PC-3 (cell line): ENCODE measurements at regions not wholly inside any gene's neighbourhood (a gene's known extent, or its start where the extent isn't known, plus 50 kb on each side); places are given as distances from the start of the nearest gene placed in this dataset.

ENCODE experiments used
- ATAC-seq: fragments of 200-7000 bp; cut with Tn5 transposase; 2 replicates; pipeline ENCODE4 v1.9.1; 2020; ENCODE audit warnings: mild to moderate bottlenecking, moderate library complexity
- BruUV-seq: library from RNA; stranded (reverse); fragments of 400-500 nt; replicated peaks from 2 replicates; lab custom pipeline; 2021; lab: Mats Ljungman, UMichigan
- CTCF ChIA-PET: fragments of 300-600 bp; sonication (Branson Sonifier 250); formaldehyde crosslinking; loops from one replicate; lab custom pipeline; 2022; ENCODE audit warnings: antibody characterized with exemption; lab: Charles Lee
- POLR2A ChIA-PET: fragments of 300-600 bp; sonication (Branson Sonifier 250); formaldehyde crosslinking; loops from one replicate; lab custom pipeline; 2022; ENCODE audit warnings: antibody characterized with exemption; ENCODE audit not compliant: unreplicated experiment; lab: Charles Lee
- DNase-seq: peaks from one replicate; pipeline ENCODE4 v3.0.0-alpha.2; 2015
- H2AFZ ChIP-seq: fragments of 300-600 bp; sonication (generic); 2 replicates; pipeline ENCODE4 v1.6.0; 2016; ENCODE audit warnings: antibody characterized with exemption, low read length
- H3F3A ChIP-seq: fragments of 300-600 bp; sonication (generic); one replicate; pipeline ENCODE4 v1.6.0; 2017; ENCODE audit warnings: antibody characterized with exemption, low read length, control low read depth, mild to moderate bottlenecking; ENCODE audit not compliant: unreplicated experiment
- H3K27ac ChIP-seq: fragments of 300-600 bp; sonication (generic); 2 replicates; pipeline ENCODE4 v1.5.1; 2016; ENCODE audit warnings: mild to moderate bottlenecking, low read length
- H3K27me3 ChIP-seq: fragments of 300-600 bp; sonication (generic); 2 replicates; pipeline ENCODE4 v1.6.1; 2016; ENCODE audit warnings: low read length, mixed read lengths
- H3K36me3 ChIP-seq: fragments of 300-600 bp; sonication (generic); 2 replicates; pipeline ENCODE4 v1.6.1; 2016; ENCODE audit warnings: low read depth, mixed run types, low read length, mixed read lengths
- H3K4me1 ChIP-seq: fragments of 300-600 bp; sonication (generic); 2 replicates; pipeline ENCODE4 v1.5.1; 2016; ENCODE audit warnings: low read length; ENCODE audit not compliant: insufficient read depth
- H3K4me2 ChIP-seq: fragments of 300-600 bp; sonication (generic); 2 replicates; pipeline ENCODE4 v1.6.0; 2016; ENCODE audit warnings: low read length
- H3K4me3 ChIP-seq: fragments of 300-600 bp; sonication (generic); 2 replicates; pipeline ENCODE4 v1.5.1; 2016; ENCODE audit warnings: mild to moderate bottlenecking, low read length, mixed read lengths
- H3K79me2 ChIP-seq: fragments of 300-600 bp; sonication (generic); 2 replicates; pipeline ENCODE4 v1.6.1; 2017; ENCODE audit warnings: low read length, mixed read lengths
- H3K9ac ChIP-seq: fragments of 300-600 bp; sonication (generic); 2 replicates; pipeline ENCODE4 v1.6.0; 2016; ENCODE audit warnings: mild to moderate bottlenecking, low read length
- H3K9me2 ChIP-seq: fragments of 300-600 bp; sonication (generic); replicated peaks from 2 replicates; pipeline ENCODE4 v1.6.1; 2016; ENCODE audit warnings: mixed run types, low read length, mixed read lengths
- H3K9me3 ChIP-seq: fragments of 300-600 bp; sonication (generic); 2 replicates; pipeline ENCODE4 v1.6.1; 2016; ENCODE audit warnings: low read length, mixed read lengths
- H4K20me1 ChIP-seq: fragments of 300-600 bp; sonication (generic); 2 replicates; pipeline ENCODE4 v1.6.1; 2016; ENCODE audit warnings: low read length, mixed read lengths
- CTCF ChIP-seq: fragments of 300-600 bp; sonication (generic); conservative IDR thresholded peaks from 2 replicates; pipeline ENCODE4 v1.5.1; 2017; ENCODE audit warnings: antibody characterized with exemption, low read depth, mild to moderate bottlenecking, low read length
- EZH2 ChIP-seq: fragments of 300-600 bp; sonication (generic); IDR thresholded peaks from one replicate; pipeline ENCODE4 v1.6.1; 2017; ENCODE audit warnings: antibody characterized with exemption, mild to moderate bottlenecking, low read length; ENCODE audit not compliant: unreplicated experiment
- EZH2phosphoT487 ChIP-seq: fragments of 300-600 bp; sonication (generic); IDR thresholded peaks from 2 replicates; pipeline ENCODE4 v1.6.1; 2018; ENCODE audit warnings: mild to moderate bottlenecking, antibody characterized with exemption, low read length, borderline replicate concordance
- intact Hi-C: fragments of 100-400 bp; cut with micrococcal nuclease; formaldehyde crosslinking; loops from 2 replicates; pipeline ENCODE4 v1.9.0; 2023

- no peak for DNase-seq
- no peaks in the 10 kb centered on the region for H3K79me2 ChIP-seq
- H3K4me2 ChIP-seq, result no peak overlapping the region
- TF ChIP-seq CTCF (no peak), EZH2 (no peak), EZH2phosphoT487 (no peak)
- H3K4me3 ChIP-seq, result no peak overlapping the region
- H3K27me3 ChIP-seq, result no peaks in the 10 kb centered on the region
- intact Hi-C loops, result no loop called here
- no peak for ATAC-seq
- POLR2A ChIA-PET, result interaction anchor here (0.6 kb wide), 1 partner anchor 21 kb away, joined by 5 read pairs; no protein-coding TSS in a partner anchor
- no peaks in the 10 kb centered on the region for H3K36me3 ChIP-seq
- H4K20me1 ChIP-seq, result no peaks in the 10 kb centered on the region
- H3K4me1 ChIP-seq, result peaks cover 21% of the 10 kb centered on the region
- no peak overlapping the region for H3K9ac ChIP-seq
- no peaks in the 10 kb centered on the region for H3K9me3 ChIP-seq
- H3F3A ChIP-seq, result no peaks in the 10 kb centered on the region
- no peak overlapping the region for H2AFZ ChIP-seq
- no peaks in the 10 kb centered on the region for H3K9me2 ChIP-seq
- CTCF ChIA-PET, result no interaction called here
- no peak overlapping the region for H3K27ac ChIP-seq
- no TSS peak for BruUV-seq
These were observed 458.9 kb downstream of the COG6 start for GRCh38 chr13:40114305-40114896.

GRCh38 chr13:40115426-40115825 is 460.0 kb downstream of the COG6 start:
- ATAC-seq (no peak), DNase-seq (no peak)
- Histone ChIP-seq H3K27me3 (no peaks in the 10 kb centered on the region), H3K36me3 (no peaks in the 10 kb centered on the region), H3K9me3 (no peaks in the 10 kb centered on the region), H4K20me1 (no peaks in the 10 kb centered on the region), H3K79me2 (no peaks in the 10 kb centered on the region), H3K9ac (peak overlapping the region; percentile 52; the same call in 1 of the 2 replicates), H3K4me2 (peak overlapping the region; percentile 17), H3F3A (no peaks in the 10 kb centered on the region), H3K27ac (peak overlapping the region; percentile 63), H3K9me2 (no peaks in the 10 kb centered on the region), H3K4me1 (peaks cover 13% of the 10 kb centered on the region), H3K4me3 (no peak overlapping the region), H2AFZ (no peak overlapping the region)
- ChIA-PET CTCF (no interaction called here), POLR2A (no interaction called here)
- TF ChIP-seq EZH2phosphoT487 (no peak), EZH2 (no peak), CTCF (no peak)
- intact Hi-C loops, result no loop called here
- no TSS peak for BruUV-seq

GRCh38 chr13:40116008-40116407 is 460.5 kb downstream of the COG6 start:
- Histone ChIP-seq H3K36me3 (no peaks in the 10 kb centered on the region), H3F3A (no peaks in the 10 kb centered on the region), H3K79me2 (no peaks in the 10 kb centered on the region), H3K27ac (peak overlapping the region; percentile 68), H3K27me3 (no peaks in the 10 kb centered on the region), H3K9me3 (no peaks in the 10 kb centered on the region), H2AFZ (no peak overlapping the region), H4K20me1 (no peaks in the 10 kb centered on the region), H3K4me1 (peaks cover 13% of the 10 kb centered on the region), H3K9ac (peak overlapping the region; percentile 52; the same call in 1 of the 2 replicates), H3K4me3 (no peak overlapping the region), H3K4me2 (peak overlapping the region; percentile 21), H3K9me2 (no peaks in the 10 kb centered on the region)
- BruUV-seq, result no TSS peak
- no peak for TF ChIP-seq EZH2phosphoT487
- no peak for TF ChIP-seq CTCF
- TF ChIP-seq EZH2, result no peak
- CTCF ChIA-PET, result no interaction called here
- DNase-seq (peak; percentile 72), ATAC-seq (peak; percentile 57)
- intact Hi-C loops, result no loop called here
- POLR2A ChIA-PET, result no interaction called here
